GM12892 (cell line): ENCODE measurements at regions not wholly inside any gene's neighbourhood (a gene's known extent, or its start where the extent isn't known, plus 50 kb on each side); places are given as distances from the start of the nearest gene placed in this dataset.

Source experiments
- POLR2A ChIP-seq: IDR thresholded peaks from 2 replicates; pipeline ENCODE4 v1.6.1; 2011; ENCODE audit warnings: low read depth, low read length, control low read depth
- POLR2AphosphoS5 ChIP-seq: IDR thresholded peaks from 2 replicates; pipeline ENCODE4 v1.6.1; 2011; ENCODE audit warnings: low read depth, low read length, control low read depth

DNA sequence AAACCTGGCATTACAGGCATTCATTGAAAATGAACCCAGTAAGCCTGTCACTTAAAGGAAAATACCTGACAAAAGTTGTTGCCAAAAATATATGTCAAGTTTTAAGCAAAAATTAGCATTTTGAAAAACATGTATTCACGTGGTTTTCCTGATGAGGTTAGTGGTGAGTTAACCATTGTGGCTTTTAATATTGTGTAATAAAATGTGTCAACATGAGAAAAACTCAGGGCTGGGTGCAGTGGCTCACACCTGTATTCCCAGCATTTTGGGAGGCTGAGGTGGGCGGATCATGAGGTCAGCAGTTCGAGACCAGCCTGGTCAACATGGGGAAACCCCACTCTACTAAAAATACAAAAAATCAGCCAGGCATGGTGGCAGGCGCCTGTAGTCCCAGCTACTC lies 731.4 kb downstream of the KCNT2 start:
- TF ChIP-seq POLR2A = no peak
- TF ChIP-seq POLR2AphosphoS5 = no peak
